IMR-90 (cell line): ENCODE measurements at regions not wholly inside any gene's neighbourhood (a gene's known extent, or its start where the extent isn't known, plus 50 kb on each side); places are given as distances from the start of the nearest gene placed in this dataset.

ENCODE experiments used
- BHLHE40 ChIP-seq: fragments of 150-350 bp; IDR thresholded peaks from 2 replicates; pipeline ENCODE4 v1.6.1; 2016; ENCODE audit warnings: mild to moderate bottlenecking, low read depth, low read length
- CEBPB ChIP-seq: IDR thresholded peaks from 2 replicates; pipeline ENCODE4 v1.6.1; 2012; ENCODE audit warnings: low read depth, low read length, improper control_type of control experiment
- MAZ ChIP-seq: IDR thresholded peaks from 2 replicates; pipeline ENCODE4 v1.6.1; 2012; ENCODE audit warnings: low read depth, mild to moderate bottlenecking, low read length, improper control_type of control experiment, moderate library complexity, borderline replicate concordance
- POLR2A ChIP-seq: IDR thresholded peaks from 2 replicates; pipeline ENCODE4 v1.6.1; 2012; ENCODE audit warnings: mild to moderate bottlenecking, low read depth, low read length
- RAD21 ChIP-seq: IDR thresholded peaks from 2 replicates; pipeline ENCODE4 v1.6.1; 2012; ENCODE audit warnings: low read length, improper control_type of control experiment
- SMC3 ChIP-seq: fragments of 150-350 bp; IDR thresholded peaks from 2 replicates; pipeline ENCODE4 v1.6.1; 2016; ENCODE audit warnings: low read depth, mild to moderate bottlenecking, antibody characterized with exemption, low read length, moderate library complexity
- TF ChIP-seq, protein P1 (sequence below): conservative IDR thresholded peaks from 2 replicates; pipeline ENCODE4 v1.5.1; 2012; ENCODE audit warnings: mild to moderate bottlenecking, low read depth, low read length, improper control_type of control experiment
- TF ChIP-seq, protein P2 (sequence below): fragments of 150-350 bp; IDR thresholded peaks from 2 replicates; pipeline ENCODE4 v1.6.1; 2017; ENCODE audit warnings: mild to moderate bottlenecking, antibody characterized with exemption, low read length, low read depth

DNA sequence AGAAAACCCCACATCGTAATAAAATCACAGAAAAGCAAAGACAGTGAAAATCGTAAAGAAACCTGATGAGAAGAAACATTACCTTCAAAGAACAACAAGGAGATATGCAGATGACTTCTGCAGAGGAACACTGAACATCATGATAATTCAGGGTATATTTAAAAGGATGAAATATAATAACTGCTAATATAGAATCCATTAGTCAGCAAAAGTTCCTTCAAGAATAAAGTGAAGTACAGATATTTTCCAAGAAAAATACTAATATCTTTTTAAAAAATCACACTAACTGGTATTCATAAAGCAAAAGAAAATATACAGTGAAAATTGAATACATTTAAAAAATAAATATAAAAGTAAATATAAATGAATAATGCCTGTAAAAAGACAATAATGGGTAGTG, 176.3 kb upstream of the VEGFC start:
- TF ChIP-seq, protein P1, sequence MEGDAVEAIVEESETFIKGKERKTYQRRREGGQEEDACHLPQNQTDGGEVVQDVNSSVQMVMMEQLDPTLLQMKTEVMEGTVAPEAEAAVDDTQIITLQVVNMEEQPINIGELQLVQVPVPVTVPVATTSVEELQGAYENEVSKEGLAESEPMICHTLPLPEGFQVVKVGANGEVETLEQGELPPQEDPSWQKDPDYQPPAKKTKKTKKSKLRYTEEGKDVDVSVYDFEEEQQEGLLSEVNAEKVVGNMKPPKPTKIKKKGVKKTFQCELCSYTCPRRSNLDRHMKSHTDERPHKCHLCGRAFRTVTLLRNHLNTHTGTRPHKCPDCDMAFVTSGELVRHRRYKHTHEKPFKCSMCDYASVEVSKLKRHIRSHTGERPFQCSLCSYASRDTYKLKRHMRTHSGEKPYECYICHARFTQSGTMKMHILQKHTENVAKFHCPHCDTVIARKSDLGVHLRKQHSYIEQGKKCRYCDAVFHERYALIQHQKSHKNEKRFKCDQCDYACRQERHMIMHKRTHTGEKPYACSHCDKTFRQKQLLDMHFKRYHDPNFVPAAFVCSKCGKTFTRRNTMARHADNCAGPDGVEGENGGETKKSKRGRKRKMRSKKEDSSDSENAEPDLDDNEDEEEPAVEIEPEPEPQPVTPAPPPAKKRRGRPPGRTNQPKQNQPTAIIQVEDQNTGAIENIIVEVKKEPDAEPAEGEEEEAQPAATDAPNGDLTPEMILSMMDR: no peak
- no peak for TF ChIP-seq RAD21
- TF ChIP-seq CEBPB: no peak
- TF ChIP-seq SMC3: no peak
- TF ChIP-seq, protein P2, sequence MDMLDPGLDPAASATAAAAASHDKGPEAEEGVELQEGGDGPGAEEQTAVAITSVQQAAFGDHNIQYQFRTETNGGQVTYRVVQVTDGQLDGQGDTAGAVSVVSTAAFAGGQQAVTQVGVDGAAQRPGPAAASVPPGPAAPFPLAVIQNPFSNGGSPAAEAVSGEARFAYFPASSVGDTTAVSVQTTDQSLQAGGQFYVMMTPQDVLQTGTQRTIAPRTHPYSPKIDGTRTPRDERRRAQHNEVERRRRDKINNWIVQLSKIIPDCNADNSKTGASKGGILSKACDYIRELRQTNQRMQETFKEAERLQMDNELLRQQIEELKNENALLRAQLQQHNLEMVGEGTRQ: no peak
- no peak for TF ChIP-seq POLR2A
- TF ChIP-seq MAZ: no peak
- TF ChIP-seq BHLHE40: no peak
